Stimulated activated naive CD8-positive, alpha-beta T cell treated with anti-CD3 and anti-CD28 coated beads, Interleukin-15, Interleukin-2, amounts not matched to agents 100 U/mL and 50 U/mL, for 24 hours (primary cell): ENCODE measurements at regions not wholly inside any gene's neighbourhood (a gene's known extent, or its start where the extent isn't known, plus 50 kb on each side); places are given as distances from the start of the nearest gene placed in this dataset.
"Not testable (repeated sequence)": the region's sequence is repeated elsewhere in the genome, so short reads cannot be mapped to it uniquely, and the experiment has no call there.

Source experiments
- ATAC-seq: fragments of 150-1000 bp; cut with Tn5 transposase; one replicate; pipeline ENCODE4 v1.10.0; 2021
- DNase-seq: peaks from one replicate; pipeline ENCODE4 v3.0.0; 2021

GRCh38 chr7:114293289-114294012 is 121.2 kb upstream of the FOXP2 start:
- no peak for ATAC-seq
- DNase-seq, result no peak

GRCh38 chr7:114279901-114280300 is 134.7 kb upstream of the FOXP2 start:
- ATAC-seq (no peak), DNase-seq (no peak)

GRCh38 chr7:114273218-114273617 is 141.4 kb upstream of the FOXP2 start:
- DNase-seq, result no peak
- no peak for ATAC-seq

GRCh38 chr7:114269714-114270113 is 144.9 kb upstream of the FOXP2 start:
- ATAC-seq, result no peak
- DNase-seq, result no peak

GRCh38 chr7:114267550-114267949 is 147.1 kb upstream of the FOXP2 start:
- DNase-seq, ATAC-seq: not testable (repeated sequence)

GRCh38 chr7:114264023-114264422 is 150.6 kb upstream of the FOXP2 start:
- no peak for ATAC-seq
- DNase-seq, result no peak

- DNase-seq (no peak), ATAC-seq (no peak)
These were observed 151.4 kb upstream of the FOXP2 start for GRCh38 chr7:114263219-114263618.

- DNase-seq (no peak), ATAC-seq (no peak)
These were observed 159.2 kb upstream of the FOXP2 start for GRCh38 chr7:114255404-114255841.

- DNase-seq (no peak), ATAC-seq (no peak)
These were observed 171.0 kb upstream of the FOXP2 start for GRCh38 chr7:114243646-114244045.

GRCh38 chr7:114242992-114243507 is 171.6 kb upstream of the FOXP2 start:
- ATAC-seq, result no peak
- DNase-seq, result no peak

- DNase-seq, result no peak
- no peak for ATAC-seq
These were observed 185.4 kb upstream of the FOXP2 start for GRCh38 chr7:114229246-114229645.

- DNase-seq (no peak), ATAC-seq (no peak)
These were observed 188.8 kb upstream of the FOXP2 start for GRCh38 chr7:114225784-114226183.

- ATAC-seq (no peak), DNase-seq (no peak)
These were observed 196.3 kb upstream of the FOXP2 start for GRCh38 chr7:114218283-114218682.

GRCh38 chr7:114217026-114217806 is 197.4 kb upstream of the FOXP2 start:
- ATAC-seq, result no peak
- DNase-seq, result no peak

GRCh38 chr7:114214466-114214865 is 200.1 kb upstream of the FOXP2 start:
- ATAC-seq (no peak), DNase-seq (no peak)

- DNase-seq (no peak), ATAC-seq (no peak)
These were observed 201.7 kb upstream of the FOXP2 start for GRCh38 chr7:114212721-114213429.

- ATAC-seq, result no peak
- DNase-seq, result no peak
These were observed 204.6 kb upstream of the FOXP2 start for GRCh38 chr7:114209968-114210367.

- no peak for DNase-seq
These were observed 207.9 kb upstream of the FOXP2 start for GRCh38 chr7:114206688-114207087.

GRCh38 chr7:114196517-114196916 is 218.1 kb upstream of the FOXP2 start:
- DNase-seq (no peak), ATAC-seq (no peak)

More at GRCh38 chr7:114206688-114207087, 207.9 kb upstream of the FOXP2 start:
- ATAC-seq, result no peak

GRCh38 chr7:114190387-114190786 is 224.2 kb upstream of the FOXP2 start:
- no peak for DNase-seq
- no peak for ATAC-seq

GRCh38 chr7:114183311-114184088 is 231.1 kb upstream of the FOXP2 start:
- no peak for DNase-seq
- ATAC-seq, result no peak

- no peak for ATAC-seq
- no peak for DNase-seq
These were observed 231.8 kb upstream of the FOXP2 start for GRCh38 chr7:114182837-114183236.
